Hindlimb muscle (tissue), 1 donor: ENCODE measurements at regions not wholly inside any gene's neighbourhood (a gene's known extent, or its start where the extent isn't known, plus 50 kb on each side); places are given as distances from the start of the nearest gene placed in this dataset.

Experiments
- DNase-seq: peaks from one replicate; pipeline ENCODE4 v3.0.0-alpha.2; 2013

- DNase-seq: no peak
Observed at GRCh38 chrX:85517994-85518718, 138.7 kb upstream of the POF1B start.

- DNase-seq: no peak
Observed at GRCh38 chrX:85516131-85516530, 136.7 kb upstream of the POF1B start.

- DNase-seq: no peak
Observed at GRCh38 chrX:85506871-85507270, 127.4 kb upstream of the POF1B start.

- DNase-seq: no peak
Observed at GRCh38 chrX:85505801-85506200, 126.3 kb upstream of the POF1B start.

GRCh38 chrX:85504381-85504780 lies 124.9 kb upstream of the POF1B start:
- no peak for DNase-seq

GRCh38 chrX:85503258-85504158 lies 124.0 kb upstream of the POF1B start:
- DNase-seq: no peak

GRCh38 chrX:85501349-85501748 lies 121.9 kb upstream of the POF1B start:
- no peak for DNase-seq

GRCh38 chrX:85499400-85499799 lies 119.9 kb upstream of the POF1B start:
- no peak for DNase-seq

GRCh38 chrX:85493821-85494220 lies 114.4 kb upstream of the POF1B start:
- DNase-seq: no peak

GRCh38 chrX:85454295-85454694 lies 74.8 kb upstream of the POF1B start:
- DNase-seq: no peak

GRCh38 chrX:85444613-85445012 lies 65.1 kb upstream of the POF1B start:
- DNase-seq: no peak
